Erythroblast (primary cell): ENCODE measurements at regions not wholly inside any gene's neighbourhood (a gene's known extent, or its start where the extent isn't known, plus 50 kb on each side); places are given as distances from the start of the nearest gene placed in this dataset.
"Not testable (repeated sequence)": the region's sequence is repeated elsewhere in the genome, so short reads cannot be mapped to it uniquely, and the experiment has no call there.

Experiments used
- GATA1 ChIP-seq: IDR thresholded peaks from 2 replicates; pipeline ENCODE4 v1.6.1; 2011; ENCODE audit warnings: low read depth, mild to moderate bottlenecking, control low read depth, low read length, moderate library complexity
- POLR2A ChIP-seq: IDR thresholded peaks from 2 replicates; pipeline ENCODE4 v1.6.1; 2011; ENCODE audit warnings: mild to moderate bottlenecking, low read length

DNA sequence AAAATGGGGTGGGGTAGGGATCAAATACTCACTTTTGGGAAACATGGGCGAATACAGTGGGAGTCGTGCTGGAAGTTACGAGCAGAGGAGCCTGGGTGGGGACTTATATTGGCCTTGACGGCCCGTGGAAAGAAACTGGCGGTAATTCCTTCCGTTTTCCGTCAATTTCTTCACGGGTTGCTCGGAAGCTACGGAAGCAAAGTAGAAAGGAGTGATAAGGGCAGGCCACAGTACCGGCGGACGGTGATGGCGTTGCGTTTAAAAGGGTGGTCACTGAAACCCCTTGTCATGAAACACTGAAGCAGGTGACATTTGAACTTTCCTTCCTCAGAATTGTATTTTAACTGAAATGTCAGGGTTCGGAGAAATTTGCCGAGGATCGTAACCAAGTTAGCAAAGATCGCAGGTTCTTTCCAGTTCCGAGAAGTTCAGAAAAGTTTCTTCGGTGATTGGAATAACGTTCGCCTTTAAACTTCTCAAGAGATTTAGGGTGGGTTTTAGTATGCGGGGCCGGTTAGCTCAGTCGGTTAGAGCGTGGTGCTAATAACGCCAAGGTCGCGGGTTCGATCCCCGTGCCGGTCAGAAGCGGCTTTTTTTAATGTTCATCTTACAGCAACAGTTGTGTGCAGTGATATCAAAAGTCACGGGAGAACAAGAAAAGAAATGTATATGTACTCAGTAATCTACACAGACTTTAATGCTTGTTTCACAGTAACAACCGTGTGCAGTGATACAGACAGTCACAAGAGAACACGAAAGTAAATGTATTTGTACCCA lies 482.5 kb downstream of the PRIM2 start:
- TF ChIP-seq POLR2A, GATA1: not testable (repeated sequence)
